Breast epithelium (tissue), 3 donors: ENCODE measurements at regions not wholly inside any gene's neighbourhood (a gene's known extent, or its start where the extent isn't known, plus 50 kb on each side); places are given as distances from the start of the nearest gene placed in this dataset.

Experiments
- CTCF ChIP-seq, 3 donors: fragments of 450-650 bp; IDR thresholded peaks; one replicate each; pipeline ENCODE4 v1.5.1; 2016 to 2017; ENCODE audit warnings: antibody characterized with exemption in 3 of 3, mild to moderate bottlenecking in 3 of 3, moderate library complexity in 3 of 3
- POLR2A ChIP-seq: fragments of 450-650 bp; IDR thresholded peaks from one replicate; pipeline ENCODE4 v1.6.1; 2016; ENCODE audit warnings: antibody characterized with exemption, mild to moderate bottlenecking, moderate library complexity

- TF ChIP-seq CTCF (IDR thresholded peaks at IDR 0.05) (no peak), POLR2A (no peak)
Observed at GRCh38 chr7:54465095-54465494, 77.1 kb upstream of the VSTM2A start.
